AML-193 (cell line): ENCODE measurements at regions not wholly inside any gene's neighbourhood (a gene's known extent, or its start where the extent isn't known, plus 50 kb on each side); places are given as distances from the start of the nearest gene placed in this dataset.

Experiments used
- DNase-seq, 2 experiments: peaks; one replicate each; lab custom pipeline; 2025; lab: John Stamatoyannopoulos, UW

DNA sequence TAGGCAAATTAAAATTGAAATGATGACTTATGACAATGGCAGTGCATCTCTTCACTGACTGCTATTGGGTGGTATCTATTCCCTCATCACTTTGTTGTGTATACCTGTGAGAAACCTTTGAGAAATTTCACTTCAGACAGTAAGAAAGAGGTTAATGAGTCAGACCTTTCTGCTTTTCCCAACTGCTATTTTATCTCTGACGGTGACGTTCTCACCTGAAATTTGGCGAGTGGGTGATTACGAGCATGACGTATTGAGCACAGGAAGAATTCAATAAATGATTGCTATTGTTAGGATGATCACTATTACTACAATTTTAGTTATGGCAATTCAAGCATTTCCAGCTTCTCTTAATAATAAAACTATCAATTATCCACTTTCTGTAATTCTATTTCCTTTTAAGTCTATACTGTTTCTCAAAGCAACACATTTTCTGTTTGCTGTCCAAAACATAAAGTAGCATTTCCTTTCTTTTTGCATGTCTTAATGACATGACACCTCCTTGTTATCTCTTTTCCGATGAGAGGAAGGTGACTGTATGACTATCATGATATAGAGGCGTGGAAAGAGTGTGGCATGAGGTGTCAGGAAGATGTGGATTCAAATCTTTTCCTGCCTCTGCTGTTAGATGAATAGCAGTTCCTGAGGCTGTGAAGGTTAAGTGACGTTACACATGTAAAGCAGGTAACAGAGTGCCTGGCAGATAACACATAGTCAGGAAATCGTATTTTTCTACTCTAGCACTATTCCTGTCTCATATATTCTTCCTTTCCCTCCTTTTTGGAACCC lies 504.9 kb upstream of the SEMA6D start:
- DNase-seq, result no peak

DNA sequence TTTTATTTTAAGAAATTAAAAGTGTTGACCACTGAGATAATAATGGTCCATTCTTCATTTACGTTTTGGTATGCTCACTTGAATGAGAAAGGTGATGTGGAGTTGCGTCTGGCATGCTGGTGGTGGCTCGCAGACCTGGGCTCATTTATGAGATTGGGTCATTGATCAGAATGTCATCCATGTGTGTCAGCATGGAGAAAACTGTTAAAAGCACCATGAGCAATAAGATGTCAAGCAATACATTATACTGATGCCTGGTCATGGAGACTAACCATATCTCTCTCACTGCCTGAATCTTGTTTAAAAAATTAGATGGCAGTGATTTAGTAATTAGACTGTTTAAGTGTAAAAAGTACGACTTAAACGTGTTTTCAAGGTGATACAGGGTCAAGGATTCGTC lies 503.4 kb upstream of the SEMA6D start:
- no peak for DNase-seq

DNA sequence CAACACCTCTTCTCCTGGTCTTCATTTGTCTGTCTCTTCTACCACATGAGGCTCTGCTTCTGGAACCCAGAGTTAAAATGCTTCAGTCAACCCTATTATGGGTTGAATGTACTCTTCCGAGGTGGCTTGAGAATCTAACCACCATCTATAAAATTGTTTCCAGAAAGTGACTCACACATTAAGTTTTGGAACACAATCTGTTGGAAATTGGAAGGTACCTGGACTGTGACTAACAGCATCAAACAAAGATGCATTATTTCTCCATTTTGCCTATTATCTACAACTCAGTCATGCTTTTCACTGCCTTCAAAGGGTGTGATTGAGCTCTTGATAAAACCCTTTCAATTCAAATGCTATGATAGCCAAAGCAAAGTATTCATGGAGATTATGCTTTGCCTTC lies 499.0 kb upstream of the SEMA6D start:
- DNase-seq, result no peak

DNA sequence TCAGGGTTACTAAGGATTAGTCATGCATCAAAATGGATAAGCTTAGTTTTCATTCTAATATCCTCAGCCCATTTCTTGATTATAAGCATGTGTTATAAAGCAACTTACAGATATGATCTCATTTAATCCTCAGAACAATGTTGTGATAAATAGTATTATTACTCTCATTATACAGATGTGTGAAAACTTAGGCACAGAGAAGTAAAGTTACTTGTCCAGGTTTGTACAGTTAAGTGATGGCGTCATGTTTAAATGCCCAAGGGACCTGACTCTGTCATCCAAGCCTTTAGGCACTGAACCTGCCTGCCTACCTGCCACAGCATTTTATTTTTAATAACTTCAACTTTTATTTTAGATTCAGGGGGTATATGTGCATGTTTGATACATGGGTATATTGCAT lies 472.9 kb upstream of the SEMA6D start:
- no peak for DNase-seq

DNA sequence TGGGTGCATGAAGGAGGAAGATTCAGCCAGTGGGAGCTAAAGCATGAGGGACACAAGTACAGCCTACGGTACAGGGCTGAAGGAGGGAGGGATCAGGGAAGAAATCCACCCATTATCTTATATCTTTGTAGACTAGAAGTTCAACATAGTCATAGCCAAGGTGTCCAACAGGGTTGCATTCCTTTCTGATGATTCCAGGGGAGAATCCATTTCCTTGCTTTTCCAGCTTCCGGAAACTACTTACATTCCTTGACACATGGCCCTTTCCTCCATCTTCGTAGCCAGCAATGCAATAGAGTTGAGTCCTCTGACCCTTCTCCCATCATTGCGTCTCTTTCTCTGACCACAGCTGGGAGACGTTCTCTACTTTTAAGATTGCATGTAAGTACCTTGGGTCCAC lies 471.0 kb upstream of the SEMA6D start:
- no peak for DNase-seq

DNA sequence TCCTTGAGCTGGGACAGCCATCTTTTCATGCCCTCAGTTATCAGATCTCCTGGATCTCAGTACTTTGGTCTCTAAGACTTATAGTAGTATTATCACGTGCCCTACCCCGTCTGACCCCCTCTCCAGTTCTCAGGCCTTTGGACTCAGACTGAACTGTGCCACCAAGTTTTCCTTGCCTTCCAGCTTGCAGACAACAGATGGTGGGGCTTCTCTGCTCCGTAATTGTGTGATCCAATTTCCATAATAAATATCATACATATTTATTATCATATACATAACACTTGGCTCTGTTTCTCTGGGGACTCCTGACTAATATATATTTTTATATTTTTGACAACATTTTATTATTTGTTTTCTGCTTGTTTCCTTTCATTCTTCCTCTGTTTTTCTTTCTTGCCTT lies 458.8 kb upstream of the SEMA6D start:
- no peak for DNase-seq

DNA sequence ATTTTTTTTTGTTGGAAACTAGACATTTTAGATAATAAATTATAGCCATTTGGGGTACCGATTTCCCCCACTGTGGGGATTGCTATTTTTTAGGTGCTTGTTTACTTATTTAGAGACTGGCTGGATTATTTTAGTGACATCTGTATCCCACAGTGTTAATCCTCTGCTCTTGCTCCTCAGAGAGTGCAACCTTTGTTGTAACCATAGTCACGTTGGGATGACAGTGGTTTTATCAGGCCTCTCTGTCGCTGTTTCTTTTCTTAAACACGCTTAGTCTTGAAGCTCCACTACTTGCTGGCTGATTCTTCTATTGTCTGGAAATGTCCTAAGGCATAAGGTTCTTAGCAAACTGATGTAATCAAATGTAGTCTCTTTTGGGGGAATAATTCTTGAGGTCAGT lies 451.6 kb upstream of the SEMA6D start:
- DNase-seq, result no peak

DNA sequence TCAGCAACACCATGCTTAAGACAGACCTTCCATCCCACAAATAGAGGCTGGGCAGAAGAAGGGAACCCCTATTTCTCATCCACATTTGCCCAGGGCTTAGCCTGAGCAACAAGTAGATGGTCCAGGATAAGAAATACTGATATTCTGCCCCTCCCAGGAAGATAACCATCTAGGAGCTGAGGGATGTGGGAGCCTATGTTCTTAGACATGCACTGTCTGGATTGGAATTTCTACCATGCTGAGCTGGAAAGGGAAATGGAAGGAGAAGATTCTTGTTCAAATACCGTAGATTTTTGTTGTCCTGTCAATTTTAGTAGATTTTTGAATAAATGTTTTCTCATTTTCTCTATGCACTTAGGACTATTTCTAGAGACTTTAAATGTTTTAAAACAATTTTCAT lies 450.7 kb upstream of the SEMA6D start:
- no peak for DNase-seq

DNA sequence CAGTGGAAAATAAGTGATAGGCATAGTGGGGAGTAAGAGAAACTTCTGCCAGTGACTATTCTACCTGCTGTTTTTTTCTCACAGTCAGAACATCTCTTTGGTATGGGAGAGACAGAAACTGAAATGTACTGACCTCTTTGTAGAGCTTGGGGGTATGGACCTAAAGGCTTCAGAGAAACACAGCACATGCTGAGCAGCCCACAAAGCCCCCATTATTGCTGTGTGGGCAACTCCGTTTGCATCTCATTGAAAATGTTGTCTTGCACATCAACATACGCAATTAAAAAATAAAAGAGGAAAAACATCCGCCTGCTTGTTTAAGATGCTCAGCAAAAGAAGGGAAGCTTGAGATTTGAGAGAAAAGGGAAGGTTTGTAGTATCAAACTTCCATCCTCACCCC lies 443.4 kb upstream of the SEMA6D start:
- no peak for DNase-seq

DNA sequence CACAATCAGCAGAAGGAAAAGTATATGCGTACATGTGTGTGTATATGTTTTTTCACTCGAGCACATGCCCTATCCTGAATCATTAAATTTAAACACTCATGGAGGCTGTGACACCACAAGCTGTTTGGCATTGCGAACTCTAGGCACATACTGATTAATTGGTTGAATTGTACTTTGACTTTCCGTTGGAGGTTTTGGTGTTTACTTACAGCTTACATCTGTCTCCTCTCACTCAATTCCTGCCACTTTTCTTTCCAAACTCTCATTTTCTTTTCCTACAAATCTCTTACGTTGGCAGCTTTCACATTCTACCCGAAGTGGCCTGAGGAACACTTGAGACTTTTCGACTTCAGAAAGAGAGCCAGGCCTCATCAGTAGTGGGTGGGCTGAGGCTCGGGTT lies 434.1 kb upstream of the SEMA6D start:
- DNase-seq, result no peak

DNA sequence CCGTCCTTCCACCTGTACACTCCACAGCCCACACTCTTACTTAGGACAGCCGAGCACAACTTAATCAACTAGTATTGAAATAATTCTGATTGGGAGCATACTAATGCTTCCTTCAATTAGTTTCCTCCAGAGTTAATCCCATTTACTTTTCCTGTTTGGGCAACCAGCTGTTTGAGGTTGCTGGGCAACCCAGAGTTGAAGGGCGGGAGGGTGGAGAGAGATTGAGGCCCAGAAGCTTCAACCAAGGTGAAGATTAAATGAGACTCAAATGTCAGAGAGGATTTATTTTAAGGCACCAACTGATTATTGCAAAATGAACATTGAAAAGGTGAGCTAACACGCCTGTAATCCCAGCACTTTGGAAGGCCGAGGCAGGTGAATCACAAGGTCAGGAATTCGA lies 428.5 kb upstream of the SEMA6D start:
- no peak for DNase-seq

DNA sequence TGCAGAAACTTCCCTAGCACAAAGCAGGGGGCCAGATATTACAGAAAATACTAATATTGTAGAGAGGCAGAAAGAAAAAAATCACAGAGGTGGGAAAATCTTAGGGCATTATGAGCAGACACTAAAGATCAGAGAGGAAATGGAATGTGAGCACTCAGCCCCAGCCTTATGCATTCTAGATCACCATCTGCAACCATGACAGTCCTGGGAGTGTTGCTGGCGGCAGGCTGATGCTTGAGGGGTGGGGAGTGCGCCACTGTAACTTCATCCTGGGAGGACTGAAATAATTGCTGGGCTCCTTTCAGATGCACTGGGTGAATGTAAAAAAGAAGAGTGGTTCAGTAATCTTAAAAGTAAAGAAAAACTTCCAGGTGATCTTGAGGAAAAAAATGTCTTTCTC lies 427.6 kb upstream of the SEMA6D start:
- no peak for DNase-seq

DNA sequence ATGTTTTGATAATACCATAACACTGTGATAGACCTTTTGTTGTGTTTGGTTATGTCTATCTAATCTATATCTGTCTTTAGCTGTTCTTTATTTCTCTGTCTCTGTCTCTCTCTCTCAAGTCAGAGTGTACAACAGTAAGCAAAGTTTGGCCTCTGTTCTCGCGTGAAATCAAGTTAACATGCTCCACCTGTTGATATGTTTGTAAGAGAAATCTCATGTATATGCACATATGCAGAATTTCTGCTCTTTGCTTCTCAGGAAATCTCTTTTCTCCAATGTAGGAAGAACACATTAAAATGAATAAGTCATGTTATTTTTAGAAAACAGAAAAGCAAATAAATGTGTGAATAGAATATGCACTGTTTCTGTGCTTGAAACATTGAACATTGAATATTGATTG lies 425.5 kb upstream of the SEMA6D start:
- no peak for DNase-seq

DNA sequence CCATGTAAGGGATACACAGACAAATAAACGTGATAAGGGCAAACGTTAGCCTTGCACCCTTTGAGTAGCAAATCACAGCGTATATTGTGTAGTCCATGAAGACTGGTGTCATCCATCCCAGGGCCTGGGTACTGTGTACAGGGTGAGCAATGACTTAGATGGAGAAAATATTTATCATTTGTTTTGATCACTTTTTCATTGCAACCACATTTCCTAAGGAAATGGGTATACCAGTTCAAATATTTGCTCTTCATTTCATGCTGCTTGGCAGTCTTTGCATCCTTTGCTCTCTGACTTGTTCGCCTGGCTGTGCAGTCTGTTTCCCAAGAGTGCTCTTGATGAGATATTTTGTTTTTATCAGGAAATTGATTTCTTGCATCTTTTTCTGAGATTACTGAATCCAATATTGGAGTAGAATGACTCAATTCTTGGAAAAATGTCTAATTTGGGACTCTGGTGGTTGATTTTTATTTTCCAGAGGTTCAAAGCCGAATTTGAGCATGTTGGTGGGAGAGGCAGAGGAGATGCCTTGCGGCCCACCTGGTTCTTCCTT lies 424.6 kb upstream of the SEMA6D start:
- no peak for DNase-seq

DNA sequence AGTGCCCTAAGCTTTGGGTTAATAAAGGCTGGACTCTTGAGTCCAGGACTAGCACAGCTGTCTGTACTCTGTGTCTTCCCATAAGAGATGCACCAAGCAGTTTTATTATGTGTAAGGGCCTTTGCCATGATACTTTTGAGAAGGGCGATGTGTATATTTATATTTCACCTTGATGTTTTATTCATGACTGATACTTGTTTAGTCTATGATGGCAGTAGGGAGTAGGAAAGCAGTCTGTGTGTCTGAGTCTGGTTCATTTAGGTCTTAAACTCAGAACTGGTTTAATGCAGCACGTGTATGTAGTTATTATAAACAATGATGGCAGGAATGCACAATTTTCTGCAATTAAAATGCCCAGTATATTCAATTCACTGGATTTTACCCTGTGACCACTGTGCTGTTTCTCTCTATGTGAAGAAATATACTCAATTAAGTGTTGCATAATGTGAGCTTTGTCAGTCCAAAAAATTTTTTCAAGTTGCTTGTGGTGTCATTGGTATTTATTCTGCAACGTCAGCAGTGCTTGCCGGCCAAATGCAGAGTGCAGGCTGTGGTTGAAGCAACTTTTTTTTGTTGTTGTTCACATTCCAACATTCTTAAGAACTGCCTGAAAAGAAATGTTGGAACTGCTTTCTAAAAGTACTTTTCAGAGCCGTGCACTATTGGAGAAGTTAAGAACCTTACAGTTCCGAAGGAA lies 423.7 kb upstream of the SEMA6D start:
- DNase-seq, result no peak

DNA sequence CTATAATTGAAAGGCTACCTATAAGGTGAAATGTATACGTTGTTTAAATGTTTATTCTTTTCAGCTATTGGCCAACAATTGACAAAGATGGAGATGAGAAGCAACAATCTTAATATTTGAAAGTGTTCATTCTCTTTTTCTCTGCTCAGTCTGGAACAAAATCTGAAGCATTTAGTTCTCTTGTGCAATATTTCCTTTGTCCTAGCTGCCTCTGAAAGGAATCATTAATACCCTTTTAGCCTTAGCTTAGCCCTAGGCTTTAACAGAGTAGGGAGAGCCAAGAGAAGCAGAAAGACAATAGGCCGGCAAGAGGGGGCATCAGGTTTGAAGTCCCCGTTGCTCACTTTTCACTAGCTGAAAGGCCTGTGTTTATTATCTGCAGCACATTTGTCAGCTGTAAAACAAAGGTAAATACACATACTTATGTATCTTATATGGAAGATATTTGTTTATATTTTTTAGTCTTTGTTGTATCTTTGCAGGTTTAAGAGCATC lies 422.5 kb upstream of the SEMA6D start:
- DNase-seq, result no peak

DNA sequence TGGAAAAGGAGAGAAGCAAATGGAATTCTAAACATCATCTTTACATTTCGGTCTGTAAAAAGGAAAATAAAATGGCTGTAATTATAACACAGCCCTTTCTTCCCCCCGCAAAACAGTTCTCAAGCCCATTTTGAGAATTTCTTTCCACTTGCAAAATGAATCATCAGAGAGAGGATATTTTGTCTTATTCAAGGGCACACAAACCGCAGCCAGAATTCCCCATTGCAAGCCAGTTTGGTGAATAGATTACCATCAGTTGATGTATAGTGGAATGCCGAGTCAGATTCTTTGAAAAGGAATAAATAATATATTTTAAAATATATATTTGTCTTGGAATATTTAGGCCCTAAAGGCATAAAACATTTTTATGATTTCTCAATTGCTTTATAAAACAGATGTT lies 420.4 kb upstream of the SEMA6D start:
- no peak for DNase-seq

DNA sequence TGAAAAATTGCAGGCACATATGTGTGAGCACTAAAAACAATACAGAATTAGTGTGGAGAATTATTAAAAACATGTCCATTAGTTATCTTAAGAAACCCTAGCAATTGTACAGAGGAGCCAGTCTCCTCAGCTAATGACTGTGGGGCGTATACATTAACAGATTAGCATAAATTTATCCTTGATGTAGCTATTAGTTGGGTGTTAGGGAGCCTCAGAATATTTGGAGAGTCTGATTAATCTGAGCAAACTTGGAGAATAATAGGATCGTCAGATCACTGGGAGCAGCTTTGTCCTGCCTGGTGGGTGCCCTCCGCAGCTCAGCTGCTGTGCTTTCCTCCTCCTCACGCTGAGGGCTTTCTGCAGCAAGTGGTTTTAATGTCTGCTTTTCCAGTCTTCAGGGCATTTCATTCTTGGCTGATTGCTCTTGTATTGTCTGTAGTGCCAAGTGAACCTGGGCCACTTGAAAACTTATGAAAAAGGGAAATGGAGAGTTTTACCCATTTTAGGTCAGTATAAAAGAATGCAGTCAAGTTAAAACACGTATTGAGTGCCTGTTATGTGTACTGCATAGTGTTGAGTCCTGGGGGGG lies 417.4 kb upstream of the SEMA6D start:
- no peak for DNase-seq

DNA sequence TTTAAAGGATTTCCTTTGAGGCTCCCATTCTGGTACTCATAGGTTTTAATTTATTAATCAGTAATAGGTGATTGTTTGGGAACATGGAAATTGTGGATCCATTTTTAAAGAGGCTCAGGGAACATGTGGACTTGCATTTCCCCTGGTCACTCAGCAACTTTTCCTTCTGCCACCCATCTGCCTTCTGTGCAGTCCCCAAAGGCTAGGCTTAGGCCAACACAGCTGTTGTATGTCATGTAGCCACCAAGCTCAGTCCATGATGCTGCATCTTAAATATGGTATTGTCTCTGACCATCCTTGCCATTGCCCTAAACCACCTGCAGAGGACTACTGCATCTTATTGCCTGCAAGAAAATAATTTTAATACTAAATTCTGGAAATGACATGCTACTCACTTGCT lies 416.7 kb upstream of the SEMA6D start:
- no peak for DNase-seq

DNA sequence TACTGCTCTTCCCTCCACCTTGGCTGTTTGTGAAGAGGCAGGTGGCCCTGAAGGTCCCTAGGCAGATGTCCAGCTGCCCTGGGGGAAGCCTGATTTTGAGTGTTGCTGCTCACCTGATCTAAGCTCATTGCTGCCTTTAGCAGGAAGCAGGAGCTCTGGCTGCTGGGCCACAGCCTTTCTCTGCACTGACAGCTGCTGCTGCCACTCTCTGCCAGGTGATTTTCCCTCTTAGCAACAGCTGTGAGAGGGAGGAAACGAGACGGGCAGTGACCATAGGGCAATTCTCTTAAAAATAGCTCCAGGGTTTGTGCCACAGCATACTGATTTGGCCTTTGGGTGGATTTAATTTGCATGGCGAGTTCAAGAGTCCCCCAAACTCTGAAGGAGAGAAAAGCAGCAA lies 415.8 kb upstream of the SEMA6D start:
- DNase-seq, result no peak

DNA sequence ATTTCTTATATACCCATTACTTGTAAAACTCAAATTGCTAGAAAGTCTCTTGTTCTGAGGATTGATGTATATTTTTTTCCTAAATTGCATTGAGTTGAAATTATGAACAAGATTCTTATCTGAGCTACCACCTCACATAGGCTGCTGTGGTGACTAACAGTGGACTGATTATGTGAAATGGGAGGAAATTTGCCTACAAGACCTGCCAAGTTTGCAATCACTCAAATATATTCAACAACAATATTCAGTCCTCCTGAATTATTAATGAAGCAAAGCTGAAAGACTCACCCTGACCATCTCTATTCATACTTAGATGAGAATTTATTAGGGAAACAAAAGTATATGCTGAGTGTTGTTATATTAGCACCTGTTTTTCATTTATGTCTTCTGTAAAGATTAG lies 412.6 kb upstream of the SEMA6D start:
- DNase-seq, result no peak

DNA sequence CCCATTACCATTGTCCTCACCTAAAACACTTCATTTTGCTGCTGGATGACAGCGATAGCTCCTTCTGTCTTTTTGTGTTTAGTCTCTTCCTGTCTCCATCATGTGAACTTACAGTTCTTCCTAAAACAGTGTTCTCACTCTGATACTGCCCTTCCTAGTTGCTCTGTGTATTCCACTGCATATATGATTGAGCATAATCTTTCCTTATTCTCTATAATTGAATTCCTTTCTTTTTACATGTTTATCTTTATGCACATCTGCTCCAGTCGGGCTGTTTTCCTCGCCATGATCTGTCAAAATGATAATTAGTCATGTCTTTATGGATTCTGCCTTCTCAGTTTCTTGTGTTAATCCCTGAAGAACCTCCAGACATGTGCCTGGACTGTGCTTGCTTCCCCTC lies 405.1 kb upstream of the SEMA6D start:
- DNase-seq, result no peak
